Breast epithelium (tissue), 4 donors: ENCODE measurements at regions not wholly inside any gene's neighbourhood (a gene's known extent, or its start where the extent isn't known, plus 50 kb on each side); places are given as distances from the start of the nearest gene placed in this dataset.
A peak's percentile ranks its signal among the peaks of the same experiment; 100 is the strongest.

Source experiments
- DNase-seq, 2 donors: peaks; one replicate each; pipeline ENCODE4 v3.0.0-alpha.2; 2019; ENCODE audit warnings: low spot score in 2 of 2
- H3K27ac ChIP-seq, 2 donors: fragments of 200-600 bp; sonication (generic) in 1 of 2; one replicate each; pipeline ENCODE4 v1.5.1; 2016 to 2019; ENCODE audit warnings: mild to moderate bottlenecking in 1 of 2
- H3K27me3 ChIP-seq, 2 donors: fragments of 200-600 bp; sonication (generic) in 1 of 2; one replicate each; pipeline versions ENCODE4 v1.5.1 to v1.6.0; 2017 to 2019; ENCODE audit warnings: control low read depth in 1 of 2, mild to moderate bottlenecking in 1 of 2
- H3K36me3 ChIP-seq: fragments of 200-600 bp; one replicate; pipeline ENCODE4 v1.5.1; 2019
- H3K4me1 ChIP-seq, 2 donors: fragments of 200-600 bp; sonication (generic); one replicate each; pipeline ENCODE4 v1.5.1; 2016 to 2019; ENCODE audit warnings: control low read depth in 1 of 2
- H3K4me3 ChIP-seq, 3 donors: fragments of 200-600 bp; sonication (generic); 1 replicate in 2 of 3; 2 replicates in 1 of 3; pipeline ENCODE4 v1.5.1; 2016 to 2019; ENCODE audit warnings: mild to moderate bottlenecking in 3 of 3, moderate library complexity in 2 of 3
- H3K9me3 ChIP-seq, 2 donors: fragments of 200-600 bp; sonication (generic) in 1 of 2; one replicate each; pipeline ENCODE4 v1.5.1; 2016 to 2019; ENCODE audit warnings: control low read depth in 1 of 2
- POLR2A ChIP-seq: fragments of 450-650 bp; IDR thresholded peaks from one replicate; pipeline ENCODE4 v1.6.1; 2016; ENCODE audit warnings: antibody characterized with exemption, mild to moderate bottlenecking, moderate library complexity
- POLR2AphosphoS5 ChIP-seq, 3 donors: sonication (generic); formaldehyde crosslinking; IDR thresholded peaks; one replicate each; pipeline ENCODE4 v1.6.1; 2017; ENCODE audit warnings: antibody characterized with exemption in 3 of 3
- intact Hi-C: fragments of 100-400 bp; cut with DNase I; formaldehyde crosslinking; loops from one replicate; pipeline ENCODE4 v1.15.1; 2023; ENCODE audit warnings: low total_unique reads
- TF ChIP-seq, protein P1 (sequence below), 3 donors: fragments of 450-650 bp; IDR thresholded peaks; one replicate each; pipeline ENCODE4 v1.5.1; 2016 to 2017; ENCODE audit warnings: antibody characterized with exemption in 3 of 3, mild to moderate bottlenecking in 3 of 3, moderate library complexity in 3 of 3

GRCh38 chr9:27870404-27870803 is 297.1 kb upstream of the C9orf72 start:
- DNase-seq = no peak
- no peaks in the 10 kb centered on the region for H3K4me1 ChIP-seq
- TF ChIP-seq, protein P1, sequence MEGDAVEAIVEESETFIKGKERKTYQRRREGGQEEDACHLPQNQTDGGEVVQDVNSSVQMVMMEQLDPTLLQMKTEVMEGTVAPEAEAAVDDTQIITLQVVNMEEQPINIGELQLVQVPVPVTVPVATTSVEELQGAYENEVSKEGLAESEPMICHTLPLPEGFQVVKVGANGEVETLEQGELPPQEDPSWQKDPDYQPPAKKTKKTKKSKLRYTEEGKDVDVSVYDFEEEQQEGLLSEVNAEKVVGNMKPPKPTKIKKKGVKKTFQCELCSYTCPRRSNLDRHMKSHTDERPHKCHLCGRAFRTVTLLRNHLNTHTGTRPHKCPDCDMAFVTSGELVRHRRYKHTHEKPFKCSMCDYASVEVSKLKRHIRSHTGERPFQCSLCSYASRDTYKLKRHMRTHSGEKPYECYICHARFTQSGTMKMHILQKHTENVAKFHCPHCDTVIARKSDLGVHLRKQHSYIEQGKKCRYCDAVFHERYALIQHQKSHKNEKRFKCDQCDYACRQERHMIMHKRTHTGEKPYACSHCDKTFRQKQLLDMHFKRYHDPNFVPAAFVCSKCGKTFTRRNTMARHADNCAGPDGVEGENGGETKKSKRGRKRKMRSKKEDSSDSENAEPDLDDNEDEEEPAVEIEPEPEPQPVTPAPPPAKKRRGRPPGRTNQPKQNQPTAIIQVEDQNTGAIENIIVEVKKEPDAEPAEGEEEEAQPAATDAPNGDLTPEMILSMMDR (IDR thresholded peaks at IDR 0.05) = no peak
- TF ChIP-seq POLR2AphosphoS5 (IDR thresholded peaks at IDR 0.05) (no peak), POLR2A (no peak)
- no peak overlapping the region for H3K4me3 ChIP-seq
- intact Hi-C loops = loop anchor here (10.0 kb wide), 1 partner anchor 776 kb away; no protein-coding TSS in a partner anchor
- H3K27ac ChIP-seq = no peak overlapping the region
- H3K9me3 ChIP-seq = no peaks in the 10 kb centered on the region
- H3K36me3 ChIP-seq = no peaks in the 10 kb centered on the region
- no peaks in the 10 kb centered on the region for H3K27me3 ChIP-seq

DNA sequence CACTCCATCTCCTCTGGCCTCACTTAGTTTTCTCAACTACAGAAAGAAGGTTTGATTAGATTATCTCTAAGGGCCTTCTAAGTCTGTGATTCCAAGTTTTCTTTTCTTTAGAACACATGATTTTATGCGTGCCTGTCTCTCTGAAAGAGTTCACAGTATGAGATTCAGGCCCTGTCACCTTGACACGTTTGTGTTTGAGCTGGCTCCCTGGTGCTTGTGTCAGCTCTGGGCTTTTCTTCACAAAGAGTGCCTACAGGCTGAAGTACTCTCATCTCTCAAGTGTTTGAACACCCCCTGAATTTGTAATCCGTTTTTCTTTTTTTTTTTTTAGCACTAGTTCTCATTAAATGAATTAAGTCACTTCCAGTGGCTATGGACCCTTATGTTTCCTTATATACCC is 306.9 kb upstream of the C9orf72 start:
- TF ChIP-seq POLR2A (no peak), POLR2AphosphoS5 (IDR thresholded peaks at IDR 0.05) (no peak)
- TF ChIP-seq, protein P1 (IDR thresholded peaks at IDR 0.05) = no peak
- H3K27me3 ChIP-seq = no peaks in the 10 kb centered on the region
- H3K4me3 ChIP-seq = no peak overlapping the region
- H3K27ac ChIP-seq = no peak overlapping the region
- intact Hi-C loops = no loop called here
- DNase-seq = no peak
- no peaks in the 10 kb centered on the region for H3K9me3 ChIP-seq
- H3K36me3 ChIP-seq = no peaks in the 10 kb centered on the region
- no peaks in the 10 kb centered on the region for H3K4me1 ChIP-seq

GRCh38 chr9:27880635-27881034 is 307.4 kb upstream of the C9orf72 start:
- no peak for DNase-seq
- no peak for TF ChIP-seq POLR2A
- no peaks in the 10 kb centered on the region for H3K36me3 ChIP-seq
- H3K27ac ChIP-seq = no peak overlapping the region
- no peaks in the 10 kb centered on the region for H3K4me1 ChIP-seq
- H3K4me3 ChIP-seq = no peak overlapping the region
- H3K9me3 ChIP-seq = no peaks in the 10 kb centered on the region
- intact Hi-C loops = no loop called here
- no peaks in the 10 kb centered on the region for H3K27me3 ChIP-seq

- intact Hi-C loops = no loop called here
- H3K36me3 ChIP-seq = no peaks in the 10 kb centered on the region
Measured at GRCh38 chr9:27888661-27889295, 315.5 kb upstream of the C9orf72 start.

DNA sequence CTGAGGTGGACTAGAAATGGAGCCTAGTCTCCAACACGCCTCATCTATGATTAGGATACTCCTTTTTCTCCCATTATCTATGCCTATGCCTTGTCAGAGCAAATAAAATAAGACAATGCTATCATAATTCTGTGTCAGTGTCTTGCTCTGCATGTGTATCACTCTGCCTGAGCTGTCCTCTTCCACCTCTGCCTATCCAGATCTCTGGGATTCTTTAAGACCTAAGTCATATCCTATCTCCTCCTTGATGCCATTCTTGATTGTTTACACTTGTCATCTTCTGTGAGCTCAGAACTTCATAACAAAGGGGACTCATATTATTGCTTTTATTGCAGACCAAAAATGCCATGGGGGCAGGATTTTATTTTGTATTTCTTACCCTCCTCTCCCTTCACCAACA is 351.2 kb upstream of the C9orf72 start:
- intact Hi-C loops = no loop called here
- Histone ChIP-seq H3K4me3 (no peak overlapping the region), H3K9me3 (no peaks in the 10 kb centered on the region), H3K4me1 (no peaks in the 10 kb centered on the region), H3K36me3 (no peaks in the 10 kb centered on the region), H3K27me3 (no peaks in the 10 kb centered on the region), H3K27ac (no peak overlapping the region)
- TF ChIP-seq, protein P1 (IDR thresholded peaks at IDR 0.05) = no peak
- TF ChIP-seq POLR2A (no peak), POLR2AphosphoS5 (IDR thresholded peaks at IDR 0.05) (no peak)
- no peak for DNase-seq

More at GRCh38 chr9:27888661-27889295, 315.5 kb upstream of the C9orf72 start:
- no peak for DNase-seq
- Histone ChIP-seq H3K27me3 (no peaks in the 10 kb centered on the region), H3K27ac (no peak overlapping the region), H3K9me3 (no peaks in the 10 kb centered on the region), H3K4me1 (no peaks in the 10 kb centered on the region), H3K4me3 (no peak overlapping the region)
- TF ChIP-seq POLR2A = no peak
- TF ChIP-seq, protein P1 (IDR thresholded peaks at IDR 0.05) = peak in 1 of 3 donors; percentile 15
